GM21737 (cell line): ENCODE measurements at regions not wholly inside any gene's neighbourhood (a gene's known extent, or its start where the extent isn't known, plus 50 kb on each side); places are given as distances from the start of the nearest gene placed in this dataset.

Experiments
- ATAC-seq: cut with Tn5 transposase; IDR thresholded peaks from one replicate; pipeline ENCODE4 v1.9.1; 2021; ENCODE audit warnings: mild to moderate bottlenecking, moderate library complexity; ENCODE audit not compliant: unreplicated experiment

GRCh38 chr3:117282566-117282965, 573.0 kb downstream of the TUSC7 start:
- ATAC-seq, result no peak

GRCh38 chr3:117285737-117286136, 576.2 kb downstream of the TUSC7 start:
- no peak for ATAC-seq

GRCh38 chr3:117286488-117286887, 576.9 kb downstream of the TUSC7 start:
- ATAC-seq, result no peak

GRCh38 chr3:117287602-117288001, 578.0 kb downstream of the TUSC7 start:
- ATAC-seq, result no peak

GRCh38 chr3:117291476-117291875, 581.9 kb downstream of the TUSC7 start:
- ATAC-seq, result no peak

- ATAC-seq, result no peak
These were observed 587.5 kb downstream of the TUSC7 start for GRCh38 chr3:117297065-117297464.

- no peak for ATAC-seq
These were observed 588.0 kb downstream of the TUSC7 start for GRCh38 chr3:117297541-117297940.

- no peak for ATAC-seq
These were observed 588.7 kb downstream of the TUSC7 start for GRCh38 chr3:117298273-117298672.

GRCh38 chr3:117302428-117302827, 592.8 kb downstream of the TUSC7 start:
- no peak for ATAC-seq

- no peak for ATAC-seq
These were observed 593.9 kb downstream of the TUSC7 start for GRCh38 chr3:117303443-117303842.

GRCh38 chr3:117304681-117305080, 595.1 kb downstream of the TUSC7 start:
- no peak for ATAC-seq

- ATAC-seq, result no peak
These were observed 596.1 kb downstream of the TUSC7 start for GRCh38 chr3:117305681-117306080.

- ATAC-seq, result no peak
These were observed 596.7 kb downstream of the TUSC7 start for GRCh38 chr3:117306299-117306698.

- ATAC-seq, result no peak
These were observed 598.8 kb downstream of the TUSC7 start for GRCh38 chr3:117308353-117308752.

GRCh38 chr3:117308756-117309155, 599.2 kb downstream of the TUSC7 start:
- no peak for ATAC-seq

- ATAC-seq, result no peak
These were observed 601.0 kb downstream of the TUSC7 start for GRCh38 chr3:117310536-117310935.

- ATAC-seq, result no peak
These were observed 605.0 kb downstream of the TUSC7 start for GRCh38 chr3:117314441-117315150.

GRCh38 chr3:117322866-117323265, 613.3 kb downstream of the TUSC7 start:
- ATAC-seq, result no peak

GRCh38 chr3:117346901-117347300, 637.3 kb downstream of the TUSC7 start:
- no peak for ATAC-seq

GRCh38 chr3:117348884-117349283, 639.3 kb downstream of the TUSC7 start:
- ATAC-seq, result no peak

GRCh38 chr3:117349566-117349965, 640.0 kb downstream of the TUSC7 start:
- ATAC-seq, result no peak

- no peak for ATAC-seq
These were observed 640.8 kb downstream of the TUSC7 start for GRCh38 chr3:117350371-117350770.

- no peak for ATAC-seq
These were observed 646.0 kb downstream of the TUSC7 start for GRCh38 chr3:117355566-117355965.
